HG02571 (cell line): ENCODE measurements at regions not wholly inside any gene's neighbourhood (a gene's known extent, or its start where the extent isn't known, plus 50 kb on each side); places are given as distances from the start of the nearest gene placed in this dataset.

Experiments used
- ATAC-seq: cut with Tn5 transposase; IDR thresholded peaks from one replicate; pipeline ENCODE4 v1.9.1; 2021; ENCODE audit warnings: mild to moderate bottlenecking, moderate library complexity; ENCODE audit not compliant: unreplicated experiment

- ATAC-seq: no peak
Measured at GRCh38 chr11:128367573-128367972, 219.8 kb downstream of the ETS1 start.

GRCh38 chr11:128365044-128365443 lies 222.3 kb downstream of the ETS1 start:
- no peak for ATAC-seq

DNA sequence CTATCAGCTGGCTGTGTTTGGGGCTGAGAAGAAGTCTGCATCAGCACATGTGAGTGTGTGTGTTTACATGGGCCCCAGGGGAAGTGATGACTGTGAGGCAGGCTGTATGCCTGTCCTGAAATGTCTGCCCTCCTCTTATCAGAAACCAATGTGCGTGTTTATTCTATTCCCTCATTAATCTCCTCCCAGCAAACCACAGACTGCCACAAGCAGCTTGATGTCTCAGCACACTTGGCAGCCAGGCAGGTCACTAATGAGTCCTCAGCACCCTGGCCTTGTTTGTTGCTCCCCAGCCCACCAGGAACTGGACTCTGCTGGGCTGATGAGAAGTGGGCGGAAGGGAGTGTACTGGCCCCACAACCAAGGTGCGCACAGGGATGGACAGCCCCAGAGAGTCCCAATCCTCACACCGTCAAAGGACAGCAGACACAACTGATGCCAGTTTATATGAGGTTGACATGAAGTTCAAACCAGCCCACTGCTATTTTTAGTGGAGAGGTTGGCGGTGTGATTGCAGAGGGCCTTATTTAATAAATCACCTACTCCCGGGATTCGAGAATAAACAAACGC lies 225.8 kb downstream of the ETS1 start:
- ATAC-seq: no peak

DNA sequence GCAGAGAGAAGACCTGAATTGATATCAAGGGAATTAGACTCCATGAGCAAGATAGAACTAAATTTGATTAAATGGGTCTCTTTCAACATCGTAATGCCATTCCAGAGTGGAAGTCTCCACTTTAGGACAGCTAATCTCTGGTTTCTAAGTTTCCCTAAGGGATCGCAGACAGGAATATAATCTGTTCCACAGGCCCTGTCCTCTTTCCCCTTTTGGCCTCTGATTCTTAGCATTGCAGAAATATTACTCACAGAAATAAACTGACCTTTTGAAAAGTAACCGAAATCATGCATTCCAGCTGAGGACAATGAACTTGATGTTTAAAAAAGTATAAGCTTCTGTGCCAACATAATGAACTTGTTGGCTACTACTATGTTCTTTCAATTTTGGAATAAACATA lies 227.8 kb downstream of the ETS1 start:
- ATAC-seq: no peak

DNA sequence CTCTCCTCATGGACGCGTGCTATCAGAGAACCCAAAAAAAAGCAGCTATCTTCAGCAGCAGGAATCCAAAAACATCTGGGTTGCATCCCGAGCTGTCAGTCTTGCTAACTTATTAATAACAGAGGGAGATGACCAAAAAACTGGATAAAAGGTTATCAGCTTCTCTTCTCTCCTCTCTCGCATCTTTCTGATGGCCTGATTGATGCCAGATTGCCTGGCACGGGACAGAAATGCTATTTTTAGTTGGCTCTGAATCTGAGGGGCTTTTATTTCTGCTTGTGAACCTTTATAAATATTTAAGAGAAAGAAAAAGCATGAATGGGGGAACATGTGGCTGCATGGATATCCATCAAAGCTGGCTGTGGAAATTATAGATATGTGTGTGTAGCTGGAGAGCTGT lies 230.3 kb downstream of the ETS1 start:
- no peak for ATAC-seq

GRCh38 chr11:128355558-128355957 lies 231.8 kb downstream of the ETS1 start:
- no peak for ATAC-seq

- ATAC-seq: no peak
Measured at GRCh38 chr11:128354476-128354875, 232.9 kb downstream of the ETS1 start.

DNA sequence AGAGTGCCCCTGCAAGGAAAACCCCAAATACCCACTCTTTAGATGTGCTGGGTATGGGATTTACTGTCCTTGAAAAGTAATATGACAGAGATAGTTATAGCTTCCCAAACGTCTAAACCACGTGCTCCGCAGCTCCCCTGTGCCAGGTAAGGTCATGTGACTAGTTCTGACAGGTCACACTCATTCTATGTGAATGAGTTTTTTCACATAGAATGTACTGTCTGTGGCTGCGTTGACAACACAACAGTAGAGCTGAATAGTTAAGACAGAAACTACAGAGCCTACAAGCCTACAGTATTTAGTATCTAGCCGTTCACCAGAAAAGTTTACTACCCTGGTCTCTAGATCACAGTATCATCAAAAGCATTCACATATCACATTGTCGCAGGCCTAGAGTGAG lies 236.2 kb downstream of the ETS1 start:
- no peak for ATAC-seq

DNA sequence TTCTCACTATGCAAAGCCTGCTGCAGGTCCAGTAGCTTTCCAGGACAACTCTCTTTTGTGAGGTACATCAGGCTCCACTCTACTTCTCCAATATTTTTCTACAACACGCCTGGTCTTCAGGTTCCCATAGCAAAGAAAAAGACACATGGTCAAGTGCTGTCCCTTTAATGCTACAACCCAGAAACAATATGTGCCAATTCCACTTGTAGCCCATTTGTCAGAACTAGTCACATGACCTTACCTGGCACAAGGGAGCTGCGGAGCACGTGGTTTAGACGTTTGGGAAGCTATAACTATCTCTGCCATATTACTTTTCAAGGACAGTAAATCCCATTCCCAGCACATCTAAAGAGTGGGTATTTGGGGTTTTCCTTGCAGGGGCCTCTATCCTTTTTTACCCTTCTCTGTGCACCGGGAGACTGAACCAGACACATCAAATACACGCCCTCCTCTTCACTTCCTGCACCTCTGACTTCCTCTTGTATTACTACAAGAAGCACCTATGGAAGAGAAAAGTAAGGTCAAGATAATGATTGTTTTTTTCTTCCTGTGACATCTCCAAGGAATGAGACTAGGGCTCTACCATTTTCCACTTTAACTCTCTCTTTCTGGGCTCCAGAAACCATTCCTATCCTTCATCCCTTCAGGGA lies 237.6 kb downstream of the ETS1 start:
- ATAC-seq: no peak

GRCh38 chr11:128346804-128347203 lies 240.6 kb downstream of the ETS1 start:
- ATAC-seq: no peak

- no peak for ATAC-seq
Measured at GRCh38 chr11:128345316-128345715, 242.0 kb downstream of the ETS1 start.

- no peak for ATAC-seq
Measured at GRCh38 chr11:128343870-128344269, 243.5 kb downstream of the ETS1 start.

DNA sequence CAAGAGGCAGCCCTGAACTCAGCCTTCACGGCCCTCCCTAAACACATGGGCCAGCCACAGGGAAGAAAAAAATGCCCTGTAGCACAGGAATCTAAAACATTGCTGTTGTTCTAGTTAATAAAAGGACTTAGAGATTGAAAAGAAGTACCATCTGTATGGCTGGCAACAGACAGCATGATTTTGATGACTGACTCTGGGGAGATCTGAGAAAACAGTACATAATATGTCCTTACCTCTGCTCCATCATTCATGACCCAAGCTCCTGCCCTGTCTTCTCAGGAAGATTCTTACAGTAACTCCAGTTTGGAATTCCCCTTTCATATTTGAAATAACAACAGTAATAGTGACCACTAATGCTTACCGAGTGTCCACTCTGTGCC lies 244.2 kb downstream of the ETS1 start:
- ATAC-seq: peak; percentile 33

DNA sequence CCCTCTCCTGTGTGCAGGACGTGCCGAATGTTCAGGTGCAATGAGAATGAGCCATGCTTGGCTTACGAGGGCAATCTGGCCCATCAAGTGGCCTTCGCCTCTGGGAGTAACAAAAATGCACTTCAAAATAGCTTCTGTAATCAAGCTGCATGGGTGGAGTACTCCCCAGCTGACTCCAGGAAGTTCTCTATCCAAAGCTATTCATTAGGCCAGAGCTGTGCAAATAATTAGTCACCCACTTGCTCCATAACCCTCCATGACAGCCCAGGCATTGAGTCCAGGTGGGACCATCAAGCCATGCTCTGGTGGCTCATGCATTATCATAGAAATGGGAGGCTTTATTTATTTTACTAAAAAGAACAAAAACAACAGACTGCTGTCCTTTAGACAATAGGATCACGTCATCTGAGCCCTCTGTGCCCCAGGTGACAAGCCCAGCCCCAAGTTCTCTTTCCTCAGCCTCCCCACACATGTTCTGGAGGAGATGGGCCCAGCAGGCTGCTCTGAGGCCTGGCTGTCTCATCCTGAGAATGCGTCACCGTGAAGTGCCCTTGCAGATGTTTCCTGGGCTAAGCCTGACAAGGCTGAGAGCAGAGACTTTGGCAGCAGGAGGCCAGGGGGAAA lies 244.7 kb downstream of the ETS1 start:
- peak; percentile 93 for ATAC-seq

- ATAC-seq: no peak
Measured at GRCh38 chr11:128341280-128342248, 245.8 kb downstream of the ETS1 start.

DNA sequence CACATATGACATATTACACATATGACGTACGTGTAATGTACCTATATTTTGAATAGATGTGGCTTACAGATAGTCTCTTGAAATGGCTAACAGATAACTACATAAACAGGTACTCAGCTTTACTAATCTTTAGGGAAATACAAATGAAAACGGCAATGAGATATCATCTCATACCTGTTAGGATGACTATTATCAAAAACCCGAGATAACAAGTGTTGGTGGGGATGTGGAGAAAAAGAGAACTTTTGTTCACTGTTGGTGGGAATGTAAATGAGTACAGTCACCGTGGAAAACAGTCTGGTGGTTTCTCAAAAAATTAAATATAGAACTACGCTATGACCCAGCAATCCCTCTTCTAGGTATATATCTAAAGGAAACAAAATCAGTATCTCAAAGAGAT lies 247.6 kb downstream of the ETS1 start:
- no peak for ATAC-seq

GRCh38 chr11:128338811-128339210 lies 248.5 kb downstream of the ETS1 start:
- no peak for ATAC-seq

DNA sequence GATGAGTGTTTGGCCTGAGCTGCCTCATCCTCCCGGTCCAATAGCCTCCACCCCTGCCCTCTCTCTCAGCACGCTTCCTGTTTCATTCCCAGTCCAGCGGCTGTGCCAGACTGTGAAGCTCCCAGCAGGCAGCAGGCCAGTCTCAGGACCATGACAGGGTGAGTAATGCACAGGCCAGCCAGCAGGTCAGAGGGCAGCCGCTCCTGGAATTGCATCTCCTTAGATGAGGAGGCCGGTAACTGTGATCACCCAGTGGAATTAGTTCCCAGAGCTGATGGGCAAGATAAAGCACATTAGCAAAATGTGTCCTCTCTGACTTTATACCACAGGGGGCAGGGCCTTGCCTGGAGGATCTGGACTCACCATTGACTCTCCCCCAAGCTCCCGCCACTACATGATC lies 251.2 kb downstream of the ETS1 start:
- no peak for ATAC-seq

DNA sequence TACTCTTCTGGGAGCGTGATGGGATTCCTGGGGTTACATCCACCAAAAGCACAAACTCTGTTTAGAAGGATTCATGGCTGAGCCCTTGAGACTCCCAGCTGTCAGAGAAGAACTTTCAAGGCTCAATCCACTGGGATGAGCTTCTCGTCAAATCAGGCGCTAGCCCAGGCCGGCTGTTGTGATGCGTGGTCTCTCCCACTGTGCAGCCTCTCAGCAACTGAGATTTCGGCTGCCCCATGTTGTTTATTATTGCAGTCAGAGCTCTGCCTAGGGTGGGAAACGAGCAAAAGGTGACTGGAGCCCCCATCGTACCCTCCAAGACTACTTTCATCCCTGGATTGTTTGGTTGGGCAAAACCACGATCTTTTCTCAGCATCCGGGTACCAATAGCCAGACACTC lies 251.6 kb downstream of the ETS1 start:
- no peak for ATAC-seq

GRCh38 chr11:128334311-128335044 lies 252.9 kb downstream of the ETS1 start:
- ATAC-seq: no peak

DNA sequence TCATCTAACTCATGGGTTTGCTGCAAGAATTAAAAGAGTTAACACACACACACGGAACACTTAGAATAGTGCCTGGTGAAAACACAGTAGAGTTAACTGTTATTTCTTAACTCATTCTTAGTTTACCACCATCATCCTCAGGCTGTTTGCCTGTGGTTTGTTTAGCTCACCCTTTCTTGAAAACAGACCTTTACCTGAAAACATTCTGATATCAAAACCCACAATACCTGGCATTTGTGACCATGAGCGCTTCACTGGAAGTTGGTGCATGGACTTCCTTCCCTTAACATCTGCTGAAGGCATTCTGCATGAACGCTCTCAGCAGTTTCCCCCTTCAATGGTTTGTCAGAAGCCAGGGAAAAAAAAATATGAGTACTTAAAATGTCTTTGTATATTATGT lies 256.0 kb downstream of the ETS1 start:
- ATAC-seq: no peak
